SK-N-SH treated with all-trans-retinoic acid at 6 μM for 48 hours (cell line): ENCODE measurements at regions not wholly inside any gene's neighbourhood (a gene's known extent, or its start where the extent isn't known, plus 50 kb on each side); places are given as distances from the start of the nearest gene placed in this dataset.

Source experiments
- ATAC-seq: fragments of 200-7000 bp; cut with Tn5 transposase; 3 replicates; pipeline ENCODE4 v1.9.1; 2020; ENCODE audit warnings: mild to moderate bottlenecking, moderate library complexity
- ARNTL ChIP-seq: fragments of 450-650 bp; formaldehyde crosslinking; IDR thresholded peaks from 2 replicates; pipeline ENCODE4 v1.5.0; 2020; ENCODE audit warnings: low read depth, mild to moderate bottlenecking, moderate library complexity, borderline replicate concordance
- BACH2 ChIP-seq: fragments of 250-450 bp; sonication (Bioruptor Pico); IDR thresholded peaks from 2 replicates; pipeline ENCODE4 v1.9.0; 2021; ENCODE audit warnings: mild to moderate bottlenecking, borderline replicate concordance
- CREB5 ChIP-seq: fragments of 250-450 bp; sonication (Bioruptor Pico); IDR thresholded peaks from 2 replicates; pipeline ENCODE4 v1.5.1; 2020; ENCODE audit warnings: low read depth, mild to moderate bottlenecking, moderate library complexity
- CSRNP3 ChIP-seq: fragments of 250-450 bp; sonication (Bioruptor Pico); IDR thresholded peaks from 2 replicates; pipeline ENCODE4 v1.5.1; 2021; ENCODE audit warnings: mild to moderate bottlenecking, moderate library complexity
- ESRRG ChIP-seq: fragments of 250-450 bp; sonication (Bioruptor Pico); IDR thresholded peaks from 2 replicates; pipeline ENCODE4 v1.6.1; 2021; ENCODE audit warnings: mild to moderate bottlenecking
- GLIS3 ChIP-seq: fragments of 250-450 bp; sonication (Bioruptor Pico); IDR thresholded peaks from 2 replicates; pipeline ENCODE4 v1.5.0; 2020; ENCODE audit warnings: mild to moderate bottlenecking, moderate library complexity
- ISL1 ChIP-seq: fragments of 250-450 bp; sonication (Bioruptor Pico); IDR thresholded peaks from 2 replicates; pipeline ENCODE4 v2.1.2; 2022; ENCODE audit warnings: mild to moderate bottlenecking, moderate library complexity
- OSR1 ChIP-seq: fragments of 250-450 bp; sonication (Bioruptor Pico); IDR thresholded peaks from 2 replicates; pipeline ENCODE4 v1.8.0; 2022; ENCODE audit warnings: moderate library complexity, mild to moderate bottlenecking, inconsistent platforms
- PATZ1 ChIP-seq: fragments of 250-450 bp; sonication (Bioruptor Pico); IDR thresholded peaks from 2 replicates; pipeline ENCODE4 v1.8.0; 2020; ENCODE audit warnings: mild to moderate bottlenecking, moderate library complexity, borderline replicate concordance
- POU6F1 ChIP-seq: fragments of 250-450 bp; sonication (Bioruptor Pico); IDR thresholded peaks from 2 replicates; pipeline ENCODE4 v1.8.0; 2021; ENCODE audit warnings: low read depth, mild to moderate bottlenecking, moderate library complexity, borderline replicate concordance
- PPARA ChIP-seq: fragments of 250-450 bp; sonication (Bioruptor Pico); IDR thresholded peaks from 2 replicates; pipeline ENCODE4 v1.5.0; 2020; ENCODE audit warnings: mild to moderate bottlenecking, borderline replicate concordance
- RARB ChIP-seq: fragments of 250-450 bp; sonication (Bioruptor Pico); IDR thresholded peaks from 2 replicates; pipeline ENCODE4 v1.8.0; 2021; ENCODE audit warnings: mild to moderate bottlenecking, moderate library complexity
- SNAI2 ChIP-seq: fragments of 250-450 bp; sonication (Bioruptor Pico); IDR thresholded peaks from 2 replicates; pipeline ENCODE4 v1.5.0; 2020; ENCODE audit warnings: mild to moderate bottlenecking, moderate library complexity
- TCF4 ChIP-seq: fragments of 250-450 bp; sonication (Bioruptor Pico); IDR thresholded peaks from 2 replicates; pipeline ENCODE4 v1.8.0; 2021; ENCODE audit warnings: mild to moderate bottlenecking, moderate library complexity, borderline replicate concordance
- TOX ChIP-seq: fragments of 250-450 bp; sonication (Bioruptor Pico); IDR thresholded peaks from 2 replicates; pipeline ENCODE4 v1.8.0; 2021; ENCODE audit warnings: mild to moderate bottlenecking, moderate library complexity, borderline replicate concordance
- TSHZ2 ChIP-seq: fragments of 250-450 bp; sonication (Bioruptor Pico); IDR thresholded peaks from 2 replicates; pipeline ENCODE4 v1.5.0; 2020; ENCODE audit warnings: mild to moderate bottlenecking, moderate library complexity
- ZC3H10 ChIP-seq: fragments of 250-450 bp; sonication (Bioruptor Pico); IDR thresholded peaks from 2 replicates; pipeline ENCODE4 v1.5.1; 2021; ENCODE audit warnings: mild to moderate bottlenecking, moderate library complexity
- ZFP3 ChIP-seq: fragments of 250-450 bp; sonication (Bioruptor Pico); IDR thresholded peaks from 2 replicates; pipeline ENCODE4 v1.5.0; 2020; ENCODE audit warnings: mild to moderate bottlenecking, moderate library complexity
- ZFP30 ChIP-seq: fragments of 450-650 bp; formaldehyde crosslinking; IDR thresholded peaks from 2 replicates; pipeline ENCODE4 v1.5.0; 2022; ENCODE audit warnings: mild to moderate bottlenecking, moderate library complexity
- ZNF565 ChIP-seq: fragments of 450-650 bp; formaldehyde crosslinking; conservative IDR thresholded peaks from 2 replicates; pipeline ENCODE4 v1.5.0; 2020; ENCODE audit warnings: low read depth, mild to moderate bottlenecking, moderate library complexity
- ZNF70 ChIP-seq: fragments of 450-650 bp; formaldehyde crosslinking; IDR thresholded peaks from 2 replicates; pipeline ENCODE4 v1.5.0; 2020; ENCODE audit warnings: mild to moderate bottlenecking, moderate library complexity
- ZNF8 ChIP-seq: fragments of 450-650 bp; formaldehyde crosslinking; IDR thresholded peaks from 2 replicates; pipeline ENCODE4 v1.5.0; 2020; ENCODE audit warnings: mild to moderate bottlenecking, moderate library complexity

- TF ChIP-seq ZC3H10 (CRISPR knock-in tag) (no peak), GLIS3 (CRISPR knock-in tag) (no peak), RARB (CRISPR knock-in tag) (no peak), ZNF565 (CRISPR knock-in tag) (no peak), SNAI2 (CRISPR knock-in tag) (no peak), ZNF8 (CRISPR knock-in tag) (no peak), ZNF70 (CRISPR knock-in tag) (no peak), PPARA (CRISPR knock-in tag) (no peak), CREB5 (CRISPR knock-in tag) (no peak), BACH2 (CRISPR knock-in tag) (no peak), ISL1 (CRISPR knock-in tag) (no peak), TSHZ2 (CRISPR knock-in tag) (no peak), TOX (CRISPR knock-in tag) (no peak), POU6F1 (CRISPR knock-in tag) (no peak), OSR1 (no peak), ESRRG (no peak), ARNTL (CRISPR knock-in tag) (no peak), TCF4 (no peak), ZFP30 (CRISPR knock-in tag) (no peak), ZFP3 (CRISPR knock-in tag) (no peak)
- TF ChIP-seq, all 23 proteins: peak for 0
- ATAC-seq, result no peak
Observed at GRCh38 chr2:4670331-4670730, 967.0 kb downstream of the DCDC2C start.

GRCh38 chr2:4673025-4673489, 969.7 kb downstream of the DCDC2C start:
- ATAC-seq, result no peak
- TF ChIP-seq TOX (CRISPR knock-in tag), result no peak
- TF ChIP-seq, all 23 proteins: peak for 0

- no peak for ATAC-seq
- TF ChIP-seq ZNF565 (CRISPR knock-in tag), result no peak
- no peak for TF ChIP-seq RARB (CRISPR knock-in tag)
- TF ChIP-seq ZC3H10 (CRISPR knock-in tag), result no peak
- TF ChIP-seq TCF4, result no peak
- no peak for TF ChIP-seq CSRNP3 (CRISPR knock-in tag)
- no peak for TF ChIP-seq ZFP30 (CRISPR knock-in tag)
- TF ChIP-seq GLIS3 (CRISPR knock-in tag), result no peak
- no peak for TF ChIP-seq PATZ1
- TF ChIP-seq CREB5 (CRISPR knock-in tag), result no peak
- no peak for TF ChIP-seq ZNF8 (CRISPR knock-in tag)
- no peak for TF ChIP-seq SNAI2 (CRISPR knock-in tag)
- TF ChIP-seq OSR1, result no peak
- no peak for TF ChIP-seq ZNF70 (CRISPR knock-in tag)
- no peak for TF ChIP-seq POU6F1 (CRISPR knock-in tag)
- TF ChIP-seq ARNTL (CRISPR knock-in tag), result no peak
- no peak for TF ChIP-seq PPARA (CRISPR knock-in tag)
- no peak for TF ChIP-seq ESRRG
- no peak for TF ChIP-seq ISL1 (CRISPR knock-in tag)
Observed at GRCh38 chr2:4674007-4674406, 970.6 kb downstream of the DCDC2C start.
